ENCODE measurements at regions not wholly inside any gene's neighbourhood (a gene's known extent, or its start where the extent isn't known, plus 50 kb on each side); places are given as distances from the start of the nearest gene placed in this dataset.
"Not testable (repeated sequence)": the region's sequence is repeated elsewhere in the genome, so short reads cannot be mapped to it uniquely, and the experiment has no call there.

DNA sequence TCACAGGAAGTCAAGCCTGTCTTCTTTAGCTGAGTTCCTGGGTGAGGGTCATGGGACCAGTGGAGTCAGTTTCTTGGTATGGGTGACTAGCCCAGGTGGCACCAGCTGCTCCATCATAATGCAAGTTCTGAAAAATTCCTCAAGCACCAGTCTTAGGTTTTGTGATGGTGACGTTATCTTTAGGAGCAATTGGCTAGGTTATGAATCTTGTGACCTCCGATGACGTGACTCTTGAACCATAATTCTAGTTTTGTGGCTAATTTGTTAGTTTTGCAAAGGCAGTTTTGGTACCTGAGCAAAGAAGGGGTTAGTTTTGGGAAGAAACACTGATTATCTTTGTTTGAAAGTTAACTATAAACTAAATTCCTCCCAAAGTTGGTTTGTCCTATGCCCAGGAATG, 608.4 kb downstream of the VGLL3 start:
- DNase-seq (ENCODE audit: low read depth) = no peak
- H3K4me3 ChIP-seq (ENCODE audit: low read depth, low read length) = no peak overlapping the region
- TF ChIP-seq, protein P1, sequence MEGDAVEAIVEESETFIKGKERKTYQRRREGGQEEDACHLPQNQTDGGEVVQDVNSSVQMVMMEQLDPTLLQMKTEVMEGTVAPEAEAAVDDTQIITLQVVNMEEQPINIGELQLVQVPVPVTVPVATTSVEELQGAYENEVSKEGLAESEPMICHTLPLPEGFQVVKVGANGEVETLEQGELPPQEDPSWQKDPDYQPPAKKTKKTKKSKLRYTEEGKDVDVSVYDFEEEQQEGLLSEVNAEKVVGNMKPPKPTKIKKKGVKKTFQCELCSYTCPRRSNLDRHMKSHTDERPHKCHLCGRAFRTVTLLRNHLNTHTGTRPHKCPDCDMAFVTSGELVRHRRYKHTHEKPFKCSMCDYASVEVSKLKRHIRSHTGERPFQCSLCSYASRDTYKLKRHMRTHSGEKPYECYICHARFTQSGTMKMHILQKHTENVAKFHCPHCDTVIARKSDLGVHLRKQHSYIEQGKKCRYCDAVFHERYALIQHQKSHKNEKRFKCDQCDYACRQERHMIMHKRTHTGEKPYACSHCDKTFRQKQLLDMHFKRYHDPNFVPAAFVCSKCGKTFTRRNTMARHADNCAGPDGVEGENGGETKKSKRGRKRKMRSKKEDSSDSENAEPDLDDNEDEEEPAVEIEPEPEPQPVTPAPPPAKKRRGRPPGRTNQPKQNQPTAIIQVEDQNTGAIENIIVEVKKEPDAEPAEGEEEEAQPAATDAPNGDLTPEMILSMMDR (conservative IDR thresholded peaks at IDR 0.05; ENCODE audit: low read depth, low read length) = no peak

DNA sequence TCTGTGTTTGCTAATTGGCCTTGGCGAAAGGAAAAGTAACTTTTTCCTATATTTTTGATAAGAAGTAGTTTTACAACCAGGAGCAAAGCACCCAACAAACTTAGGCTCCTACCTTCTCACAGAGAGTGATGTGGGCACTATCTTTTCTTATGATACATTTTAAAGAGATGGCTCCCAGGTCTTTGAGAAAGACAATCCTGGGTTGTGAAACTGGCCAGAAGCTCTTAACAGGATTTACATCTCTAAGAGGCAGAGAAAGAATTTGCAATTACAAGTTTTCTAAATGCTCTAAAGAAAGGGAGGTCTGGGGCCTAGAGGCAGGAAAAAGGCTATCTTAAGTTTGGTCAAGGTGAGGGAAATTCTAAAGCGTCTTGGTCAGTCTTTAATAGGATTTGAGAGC, 609.7 kb downstream of the VGLL3 start:
- H3K4me3 ChIP-seq (ENCODE audit: low read depth, low read length) = no peak overlapping the region
- no peak for DNase-seq (ENCODE audit: low read depth)
- TF ChIP-seq, protein P1 (conservative IDR thresholded peaks at IDR 0.05; ENCODE audit: low read depth, low read length) = no peak

- no peak for DNase-seq (ENCODE audit: low read depth)
- H3K4me3 ChIP-seq (ENCODE audit: low read depth, low read length) = no peak overlapping the region
- TF ChIP-seq, protein P1 (conservative IDR thresholded peaks at IDR 0.05; ENCODE audit: low read depth, low read length) = no peak
These were observed 611.7 kb downstream of the VGLL3 start for GRCh38 chr3:86379280-86379679.

DNA sequence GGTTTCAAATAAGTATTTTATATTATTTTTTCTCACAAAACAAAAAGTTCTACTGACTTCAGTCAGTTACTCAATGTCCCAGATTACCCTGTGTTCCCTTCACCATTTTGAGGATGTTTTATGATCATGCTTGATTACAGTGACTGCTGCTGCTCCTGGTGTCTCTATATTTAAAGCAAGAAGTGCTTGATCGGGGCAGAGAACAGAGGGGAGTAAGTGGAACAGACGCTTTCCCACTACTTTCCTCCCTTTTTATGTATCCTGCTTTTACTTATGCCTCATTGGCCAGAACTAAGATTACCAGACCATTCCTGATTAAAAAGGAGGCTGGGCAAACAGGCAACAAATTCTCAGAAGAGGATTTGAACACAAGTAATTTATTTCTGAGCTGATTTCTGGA, 612.1 kb downstream of the VGLL3 start:
- TF ChIP-seq, protein P1 (conservative IDR thresholded peaks at IDR 0.05; ENCODE audit: low read depth, low read length) = no peak
- DNase-seq (ENCODE audit: low read depth) = no peak
- no peak overlapping the region for H3K4me3 ChIP-seq (ENCODE audit: low read depth, low read length)

- not testable (repeated sequence) for DNase-seq (ENCODE audit: low read depth); H3K4me3 ChIP-seq (ENCODE audit: low read depth, low read length)
These were observed 655.4 kb downstream of the VGLL3 start for GRCh38 chr3:86335566-86335965.

- TF ChIP-seq, protein P1 (conservative IDR thresholded peaks at IDR 0.05; ENCODE audit: low read depth, low read length) = no peak
- no peak for DNase-seq (ENCODE audit: low read depth)
- no peak overlapping the region for H3K4me3 ChIP-seq (ENCODE audit: low read depth, low read length)
These were observed 657.3 kb downstream of the VGLL3 start for GRCh38 chr3:86333636-86334035.

DNA sequence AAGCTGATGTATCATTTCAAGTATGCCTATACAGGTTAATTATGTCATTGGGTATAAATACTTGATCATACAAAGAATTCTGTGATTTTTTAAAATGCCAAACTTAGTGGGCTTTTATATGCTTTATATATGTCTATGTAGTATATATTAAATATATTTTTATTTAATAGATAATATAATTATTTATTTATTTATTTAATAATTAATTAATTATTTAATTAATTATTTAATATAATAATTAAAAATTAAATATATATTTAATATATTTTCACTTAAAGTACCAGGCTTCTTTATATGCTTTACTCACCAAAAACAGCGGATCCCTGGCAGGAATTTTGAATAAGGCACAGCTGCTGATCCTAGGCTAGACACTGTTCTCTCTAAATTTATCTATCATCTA, 687.0 kb downstream of the VGLL3 start:
- DNase-seq (ENCODE audit: low read depth) = no peak
- H3K4me3 ChIP-seq (ENCODE audit: low read depth, low read length) = no peak overlapping the region
- TF ChIP-seq, protein P1 (conservative IDR thresholded peaks at IDR 0.05; ENCODE audit: low read depth, low read length) = no peak
